GM12892 (cell line): ENCODE measurements at regions not wholly inside any gene's neighbourhood (a gene's known extent, or its start where the extent isn't known, plus 50 kb on each side); places are given as distances from the start of the nearest gene placed in this dataset.

Experiments
- POLR2A ChIP-seq: IDR thresholded peaks from 2 replicates; pipeline ENCODE4 v1.6.1; 2011; ENCODE audit warnings: low read depth, low read length, control low read depth
- POLR2AphosphoS5 ChIP-seq: IDR thresholded peaks from 2 replicates; pipeline ENCODE4 v1.6.1; 2011; ENCODE audit warnings: low read depth, low read length, control low read depth
- TAF1 ChIP-seq: IDR thresholded peaks from 2 replicates; pipeline ENCODE4 v1.6.1; 2011; ENCODE audit warnings: low read depth, mild to moderate bottlenecking, control low read depth, low read length, borderline replicate concordance

- TF ChIP-seq POLR2AphosphoS5: no peak
- no peak for TF ChIP-seq POLR2A
- no peak for TF ChIP-seq TAF1
Measured at GRCh38 chr11:21861314-21861713, 331.6 kb upstream of the ANO5 start.
